GM23338 (cell line): ENCODE measurements at regions not wholly inside any gene's neighbourhood (a gene's known extent, or its start where the extent isn't known, plus 50 kb on each side); places are given as distances from the start of the nearest gene placed in this dataset.

Experiments
- CREB1 ChIP-seq: fragments of 250-450 bp; sonication (Bioruptor Pico); IDR thresholded peaks from 2 replicates; pipeline ENCODE4 v1.5.0; 2020; ENCODE audit warnings: low read depth, mild to moderate bottlenecking, moderate library complexity
- CTCF ChIP-seq, 2 experiments: fragments of 200-600 bp in 1 of 2; sonication (generic) in 1 of 2; conservative IDR thresholded peaks; 2 replicates each; pipeline versions ENCODE4 v1.5.1 to v1.6.1; 2016 to 2017; ENCODE audit warnings: antibody characterized with exemption in 2 of 2, low read depth in 2 of 2, mild to moderate bottlenecking in 2 of 2, moderate library complexity in 1 of 2
- EZH2 ChIP-seq: fragments of 200-600 bp; sonication (generic); IDR thresholded peaks from one replicate; pipeline ENCODE4 v1.8.0; 2017; ENCODE audit warnings: antibody characterized with exemption, mild to moderate bottlenecking, low read depth; ENCODE audit not compliant: unreplicated experiment
- EZH2phosphoT487 ChIP-seq: fragments of 200-600 bp; sonication (generic); IDR thresholded peaks from one replicate; pipeline ENCODE4 v1.8.1; 2018; ENCODE audit warnings: antibody characterized with exemption; ENCODE audit not compliant: unreplicated experiment
- JUNB ChIP-seq: IDR thresholded peaks from one replicate; pipeline ENCODE4 v1.6.1; 2016; ENCODE audit warnings: antibody characterized with exemption; ENCODE audit not compliant: unreplicated experiment
- POLR2AphosphoS5 ChIP-seq: IDR thresholded peaks from 2 replicates; pipeline ENCODE4 v1.6.1; 2016; ENCODE audit warnings: antibody characterized with exemption, low read depth
- ZNF114 ChIP-seq: fragments of 250-450 bp; sonication (Bioruptor Pico); IDR thresholded peaks from 2 replicates; pipeline ENCODE4 v1.5.0; 2020; ENCODE audit warnings: mild to moderate bottlenecking, moderate library complexity
- ZNF462 ChIP-seq: fragments of 250-450 bp; sonication (Bioruptor Pico); IDR thresholded peaks from 2 replicates; pipeline ENCODE4 v1.5.0; 2020; ENCODE audit warnings: mild to moderate bottlenecking, moderate library complexity
- TF ChIP-seq, protein P1 (sequence below): IDR thresholded peaks from one replicate; pipeline ENCODE4 v1.6.1; 2018; ENCODE audit warnings: antibody characterized with exemption; ENCODE audit not compliant: unreplicated experiment

DNA sequence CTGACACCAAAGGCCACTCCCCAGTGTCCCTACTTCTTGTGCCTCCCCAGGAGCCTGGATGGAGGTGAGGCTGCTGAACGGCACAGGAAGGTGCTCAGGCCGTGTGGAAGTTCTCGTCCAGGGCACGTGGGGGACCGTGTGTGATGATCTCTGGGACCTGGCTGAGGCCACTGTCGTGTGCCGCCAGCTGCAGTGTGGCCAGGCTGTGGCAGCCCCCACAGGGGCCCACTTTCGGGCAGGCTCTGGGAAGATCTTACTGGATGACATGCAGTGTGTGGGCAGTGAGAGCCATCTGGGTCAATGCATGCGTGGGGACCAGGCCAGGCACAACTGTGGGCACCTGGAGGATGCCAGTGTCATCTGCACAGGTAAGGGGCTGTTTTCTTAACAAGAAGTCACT, 57.0 kb upstream of the C10orf120 start:
- TF ChIP-seq POLR2AphosphoS5 (no peak), CTCF (conservative IDR thresholded peaks at IDR 0.05; ENCODE audit: low read depth in 2 of 2) (no peak), EZH2 (no peak), EZH2phosphoT487 (no peak), CREB1 (CRISPR knock-in tag) (no peak), ZNF114 (no peak), JUNB (no peak), ZNF462 (CRISPR knock-in tag) (no peak)
- TF ChIP-seq, protein P1, sequence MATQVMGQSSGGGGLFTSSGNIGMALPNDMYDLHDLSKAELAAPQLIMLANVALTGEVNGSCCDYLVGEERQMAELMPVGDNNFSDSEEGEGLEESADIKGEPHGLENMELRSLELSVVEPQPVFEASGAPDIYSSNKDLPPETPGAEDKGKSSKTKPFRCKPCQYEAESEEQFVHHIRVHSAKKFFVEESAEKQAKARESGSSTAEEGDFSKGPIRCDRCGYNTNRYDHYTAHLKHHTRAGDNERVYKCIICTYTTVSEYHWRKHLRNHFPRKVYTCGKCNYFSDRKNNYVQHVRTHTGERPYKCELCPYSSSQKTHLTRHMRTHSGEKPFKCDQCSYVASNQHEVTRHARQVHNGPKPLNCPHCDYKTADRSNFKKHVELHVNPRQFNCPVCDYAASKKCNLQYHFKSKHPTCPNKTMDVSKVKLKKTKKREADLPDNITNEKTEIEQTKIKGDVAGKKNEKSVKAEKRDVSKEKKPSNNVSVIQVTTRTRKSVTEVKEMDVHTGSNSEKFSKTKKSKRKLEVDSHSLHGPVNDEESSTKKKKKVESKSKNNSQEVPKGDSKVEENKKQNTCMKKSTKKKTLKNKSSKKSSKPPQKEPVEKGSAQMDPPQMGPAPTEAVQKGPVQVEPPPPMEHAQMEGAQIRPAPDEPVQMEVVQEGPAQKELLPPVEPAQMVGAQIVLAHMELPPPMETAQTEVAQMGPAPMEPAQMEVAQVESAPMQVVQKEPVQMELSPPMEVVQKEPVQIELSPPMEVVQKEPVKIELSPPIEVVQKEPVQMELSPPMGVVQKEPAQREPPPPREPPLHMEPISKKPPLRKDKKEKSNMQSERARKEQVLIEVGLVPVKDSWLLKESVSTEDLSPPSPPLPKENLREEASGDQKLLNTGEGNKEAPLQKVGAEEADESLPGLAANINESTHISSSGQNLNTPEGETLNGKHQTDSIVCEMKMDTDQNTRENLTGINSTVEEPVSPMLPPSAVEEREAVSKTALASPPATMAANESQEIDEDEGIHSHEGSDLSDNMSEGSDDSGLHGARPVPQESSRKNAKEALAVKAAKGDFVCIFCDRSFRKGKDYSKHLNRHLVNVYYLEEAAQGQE, result no peak
